HepG2 (cell line): ENCODE measurements at regions not wholly inside any gene's neighbourhood (a gene's known extent, or its start where the extent isn't known, plus 50 kb on each side); places are given as distances from the start of the nearest gene placed in this dataset.

Experiments used
- ATAC-seq: fragments of 200-7000 bp; cut with Tn5 transposase; 3 replicates; pipeline ENCODE4 v1.9.1; 2020; ENCODE audit warnings: mild to moderate bottlenecking, moderate library complexity
- BruUV-seq: library from RNA; stranded (reverse); fragments of 400-500 nt; replicated peaks from 2 replicates; lab custom pipeline; 2021; lab: Mats Ljungman, UMichigan
- CTCF ChIA-PET: fragments of 300-600 bp; formaldehyde crosslinking; extraction: SDS; loops from one replicate; lab custom pipeline; 2021; ENCODE audit warnings: low total read pairs, inconsistent platforms, low intra/inter-chr PET ratio; lab: Yijun Ruan, JAX
- POLR2A ChIA-PET: fragments of 350-600 bp; sonication (Branson Sonifier 250); formaldehyde crosslinking; loops from one replicate; lab custom pipeline; 2020; ENCODE audit warnings: antibody characterized with exemption, inconsistent platforms; lab: Yijun Ruan, JAX
- DNase-seq: peaks from one replicate; pipeline ENCODE4 v3.0.0-alpha.2; 2015; ENCODE audit warnings: low spot score
- FAIRE-seq: peaks from 3 replicates; lab custom pipeline; 2011; peaks lifted over from hg19 to GRCh38; lab: Jason Lieb, UNC
- H2AFZ ChIP-seq: one replicate; pipeline ENCODE4 v1.6.1; 2011; ENCODE audit warnings: low read length, inconsistent platforms
- H3K27ac ChIP-seq: fragments of 300-600 bp; 3 replicates; pipeline ENCODE4 v1.8.0; 2011; ENCODE audit warnings: mixed run types, mild to moderate bottlenecking, mixed read lengths, low read length, inconsistent platforms; ENCODE audit not compliant: insufficient read depth; ENCODE audit errors: extremely low read length
- H3K27me3 ChIP-seq, 2 experiments: fragments of 200-600 bp in 1 of 2; 2 replicates in 1 of 2; 3 replicates in 1 of 2; pipeline versions ENCODE4 v1.6.0 to v1.8.0; 2011; ENCODE audit warnings: low read length in 2 of 2, mild to moderate bottlenecking in 2 of 2, moderate library complexity in 2 of 2, inconsistent platforms in 1 of 2; ENCODE audit not compliant: insufficient read depth in 2 of 2, control insufficient read depth in 1 of 2
- H3K36me3 ChIP-seq, 2 experiments: fragments of 200-600 bp in 1 of 2; replicated peaks in 1 of 2; 2 replicates in 1 of 2; 3 replicates in 1 of 2; pipeline versions ENCODE4 v1.5.1 to v1.8.0; 2011; ENCODE audit warnings: low read length in 2 of 2, inconsistent platforms in 1 of 2; ENCODE audit not compliant: insufficient read depth in 2 of 2, control insufficient read depth in 1 of 2
- H3K4me1 ChIP-seq: 2 replicates; pipeline ENCODE4 v1.5.1; 2012; ENCODE audit warnings: low read length, inconsistent platforms; ENCODE audit not compliant: insufficient read depth
- H3K4me2 ChIP-seq: 2 replicates; pipeline ENCODE4 v1.6.0; 2011; ENCODE audit warnings: low read depth, low read length, inconsistent platforms
- H3K4me3 ChIP-seq, 3 experiments: fragments of 200-600 bp in 1 of 3; sonication (generic), shearing (Covaris generic) in 1 of 3; replicated peaks in 1 of 3; 2 replicates each; pipeline ENCODE4 v1.5.1; 2011 to 2016; ENCODE audit warnings: low read length in 3 of 3, inconsistent platforms in 2 of 3, low read depth in 2 of 3, mild to moderate bottlenecking in 2 of 3, control low read depth in 1 of 3, mixed read lengths in 1 of 3; ENCODE audit not compliant: insufficient read depth in 1 of 3
- H3K79me2 ChIP-seq: one replicate; pipeline ENCODE4 v1.6.1; 2011; ENCODE audit warnings: low read length, inconsistent platforms; ENCODE audit not compliant: insufficient read depth
- H3K9ac ChIP-seq: 2 replicates; pipeline ENCODE4 v1.6.0; 2011; ENCODE audit warnings: mild to moderate bottlenecking, low read depth, low read length, inconsistent platforms; ENCODE audit not compliant: insufficient read depth
- H3K9me3 ChIP-seq: 2 replicates; pipeline ENCODE4 v1.5.1; 2012; ENCODE audit warnings: mild to moderate bottlenecking, low read length
- H4K20me1 ChIP-seq: 2 replicates; pipeline ENCODE4 v1.6.0; 2011; ENCODE audit warnings: inconsistent platforms, mild to moderate bottlenecking, low read length, moderate library complexity; ENCODE audit not compliant: insufficient read depth
- PHB2 ChIP-seq: fragments of 450-650 bp; IDR thresholded peaks from 2 replicates; pipeline ENCODE4 v1.6.1; 2018; ENCODE audit not compliant: partially characterized antibody
- RAD51 ChIP-seq: fragments of 450-650 bp; IDR thresholded peaks from 2 replicates; pipeline ENCODE4 v1.6.1; 2016; ENCODE audit warnings: borderline replicate concordance
- ZNF142 ChIP-seq: sonication (generic); formaldehyde crosslinking; IDR thresholded peaks from 2 replicates; pipeline ENCODE4 v1.4.0; 2020; ENCODE audit warnings: missing genetic modification reagents
- ZSCAN9 ChIP-seq: IDR thresholded peaks from 2 replicates; pipeline ENCODE4 v1.6.1; 2016; ENCODE audit warnings: borderline replicate concordance
- WGBS: methylation state at CpG from one replicate; pipeline ENCODE4 v1.1.6; 2017; ENCODE audit warnings: low lambda C conversion rate; 5-methylcytosine and 5-hydroxymethylcytosine counted together
- in situ Hi-C: cut with HindIII; loops from 2 replicates; pipeline ENCODE4 v1.10.0; 2017; ENCODE audit warnings: low pct_unique_long_range_greater_than_20kb; ENCODE audit not compliant: extremely low pct_ligation_motif_present
- intact Hi-C: fragments of 100-400 bp; cut with micrococcal nuclease; formaldehyde crosslinking; loops from one replicate; pipeline ENCODE4 v1.10.0; 2022; ENCODE audit not compliant: unreplicated experiment
- TF ChIP-seq, protein P1 (sequence below): sonication (generic); formaldehyde crosslinking; conservative IDR thresholded peaks from 2 replicates; pipeline ENCODE4 v1.8.0; 2022; ENCODE audit warnings: mild to moderate bottlenecking, moderate library complexity, missing genetic modification reagents

GRCh38 chr3:13932578-13933295 lies 52.9 kb upstream of the WNT7A start (continued):
- TF ChIP-seq ZNF142 (CRISPR knock-in tag) (no peak), ZSCAN9 (CRISPR knock-in tag) (no peak)

GRCh38 chr3:13931172-13931571 lies 51.3 kb upstream of the WNT7A start:
- no peaks in the 10 kb centered on the region for H3K4me1 ChIP-seq
- DNase-seq (no peak), FAIRE-seq (no peak), ATAC-seq (no peak)
- H3K27ac ChIP-seq = no peak overlapping the region
- WGBS = 8% methylated on average over 4 of the region's 4 CpGs
- H3K4me2 ChIP-seq = no peak overlapping the region
- in situ Hi-C loops = no loop called here
- no peaks in the 10 kb centered on the region for H3K79me2 ChIP-seq
- no peaks in the 10 kb centered on the region for H3K36me3 ChIP-seq
- no TSS peak for BruUV-seq
- H3K9me3 ChIP-seq = no peaks in the 10 kb centered on the region
- intact Hi-C loops = no loop called here
- no peak overlapping the region for H2AFZ ChIP-seq
- H3K27me3 ChIP-seq = peaks cover 0 to 19% of the 10 kb centered on the region in 2 experiments; a peak in 2 of 5 replicates
- ChIA-PET CTCF (no interaction called here), POLR2A (no interaction called here)
- TF ChIP-seq PHB2 (no peak), RAD51 (0 out of 2 replicates have a peak, but pooled peaks have one; percentile 16)
- TF ChIP-seq, protein P1, sequence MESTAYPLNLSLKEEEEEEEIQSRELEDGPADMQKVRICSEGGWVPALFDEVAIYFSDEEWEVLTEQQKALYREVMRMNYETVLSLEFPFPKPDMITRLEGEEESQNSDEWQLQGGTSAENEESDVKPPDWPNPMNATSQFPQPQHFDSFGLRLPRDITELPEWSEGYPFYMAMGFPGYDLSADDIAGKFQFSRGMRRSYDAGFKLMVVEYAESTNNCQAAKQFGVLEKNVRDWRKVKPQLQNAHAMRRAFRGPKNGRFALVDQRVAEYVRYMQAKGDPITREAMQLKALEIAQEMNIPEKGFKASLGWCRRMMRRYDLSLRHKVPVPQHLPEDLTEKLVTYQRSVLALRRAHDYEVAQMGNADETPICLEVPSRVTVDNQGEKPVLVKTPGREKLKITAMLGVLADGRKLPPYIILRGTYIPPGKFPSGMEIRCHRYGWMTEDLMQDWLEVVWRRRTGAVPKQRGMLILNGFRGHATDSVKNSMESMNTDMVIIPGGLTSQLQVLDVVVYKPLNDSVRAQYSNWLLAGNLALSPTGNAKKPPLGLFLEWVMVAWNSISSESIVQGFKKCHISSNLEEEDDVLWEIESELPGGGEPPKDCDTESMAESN (CRISPR knock-in tag) = no peak
- H4K20me1 ChIP-seq = no peaks in the 10 kb centered on the region
- H3K4me3 ChIP-seq = no peak overlapping the region
- no peak overlapping the region for H3K9ac ChIP-seq
